HG03558 (cell line): ENCODE measurements at regions not wholly inside any gene's neighbourhood (a gene's known extent, or its start where the extent isn't known, plus 50 kb on each side); places are given as distances from the start of the nearest gene placed in this dataset.

ENCODE experiments used
- ATAC-seq: cut with Tn5 transposase; IDR thresholded peaks from one replicate; pipeline ENCODE4 v1.9.1; 2021; ENCODE audit warnings: moderate number of reproducible peaks; ENCODE audit not compliant: unreplicated experiment; ENCODE audit errors: extremely low read depth

- ATAC-seq = no peak
Measured at GRCh38 chr1:239025997-239026694, 360.2 kb upstream of the CHRM3 start.

- no peak for ATAC-seq
Measured at GRCh38 chr1:239025223-239025622, 361.1 kb upstream of the CHRM3 start.

GRCh38 chr1:239023732-239024360 is 362.5 kb upstream of the CHRM3 start:
- no peak for ATAC-seq

- ATAC-seq = no peak
Measured at GRCh38 chr1:239016337-239016736, 370.0 kb upstream of the CHRM3 start.

GRCh38 chr1:239011382-239011781 is 375.0 kb upstream of the CHRM3 start:
- ATAC-seq = no peak

GRCh38 chr1:239008568-239008967 is 377.8 kb upstream of the CHRM3 start:
- no peak for ATAC-seq

- no peak for ATAC-seq
Measured at GRCh38 chr1:239006276-239006675, 380.1 kb upstream of the CHRM3 start.

GRCh38 chr1:238999944-239000343 is 386.4 kb upstream of the CHRM3 start:
- ATAC-seq = no peak

GRCh38 chr1:238998577-238998976 is 387.8 kb upstream of the CHRM3 start:
- no peak for ATAC-seq

GRCh38 chr1:238991765-238992495 is 394.4 kb upstream of the CHRM3 start:
- ATAC-seq = no peak

GRCh38 chr1:238985312-238985711 is 401.1 kb upstream of the CHRM3 start:
- ATAC-seq = no peak

GRCh38 chr1:238982736-238983135 is 403.6 kb upstream of the CHRM3 start:
- ATAC-seq = no peak

GRCh38 chr1:238981317-238981933 is 404.9 kb upstream of the CHRM3 start:
- no peak for ATAC-seq

GRCh38 chr1:238980053-238980452 is 406.3 kb upstream of the CHRM3 start:
- no peak for ATAC-seq

GRCh38 chr1:238964631-238965030 is 421.7 kb upstream of the CHRM3 start:
- no peak for ATAC-seq

- no peak for ATAC-seq
Measured at GRCh38 chr1:238962941-238963340, 423.4 kb upstream of the CHRM3 start.

GRCh38 chr1:238961790-238962189 is 424.6 kb upstream of the CHRM3 start:
- ATAC-seq = no peak

- ATAC-seq = no peak
Measured at GRCh38 chr1:238960071-238960470, 426.3 kb upstream of the CHRM3 start.

- ATAC-seq = no peak
Measured at GRCh38 chr1:238955934-238956333, 430.4 kb upstream of the CHRM3 start.

- no peak for ATAC-seq
Measured at GRCh38 chr1:238954865-238955264, 431.5 kb upstream of the CHRM3 start.

GRCh38 chr1:238953448-238954010 is 432.8 kb upstream of the CHRM3 start:
- no peak for ATAC-seq
